ENCODE measurements at regions not wholly inside any gene's neighbourhood (a gene's known extent, or its start where the extent isn't known, plus 50 kb on each side); places are given as distances from the start of the nearest gene placed in this dataset.
A peak's percentile ranks its signal among the peaks of the same experiment; 100 is the strongest.
"Not testable (repeated sequence)": the region's sequence is repeated elsewhere in the genome, so short reads cannot be mapped to it uniquely, and the experiment has no call there.

DNA sequence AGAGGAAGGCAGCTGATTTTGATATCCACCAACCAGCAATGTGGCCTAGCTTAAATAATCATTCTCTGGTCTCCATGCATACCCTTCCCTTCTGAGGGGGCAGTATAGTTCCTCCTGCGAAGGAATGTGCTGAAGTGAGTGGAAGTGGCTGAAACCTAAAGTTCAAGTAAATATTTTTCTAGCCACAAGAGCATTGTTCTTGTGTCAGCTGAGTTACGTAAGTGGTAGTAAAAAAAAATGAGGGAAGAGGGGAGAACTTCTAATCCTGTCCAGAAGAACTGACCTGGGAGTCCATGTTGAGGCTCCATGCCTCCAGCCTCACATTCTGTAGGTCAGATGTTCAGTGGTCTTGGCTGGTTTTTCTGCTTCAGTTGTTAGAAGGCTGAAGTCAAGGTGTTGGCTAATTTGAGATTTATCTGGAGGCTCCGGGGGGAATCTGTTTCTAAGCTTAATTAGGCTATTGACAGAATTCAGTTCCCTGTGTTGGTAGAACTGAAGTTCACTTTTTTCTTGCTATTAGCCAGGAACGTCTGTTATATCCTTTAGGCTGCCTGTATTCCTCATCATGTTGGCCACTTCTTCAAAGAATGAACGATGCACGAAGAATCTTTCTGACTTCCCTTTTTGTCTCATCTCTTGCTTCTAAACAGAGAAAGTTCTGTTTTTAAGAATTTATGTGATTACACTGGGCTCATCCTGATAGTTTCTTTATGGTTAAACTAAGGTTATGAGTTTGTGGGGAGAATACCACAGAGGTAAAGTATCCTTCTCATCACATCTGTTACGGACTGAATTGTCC is 207.1 kb upstream of the PRSS16 start:
- ATAC-seq (replicated peaks) (no peak), DNase-seq (no peak)
- Mint-ChIP-seq H3K9me3 (no peaks in the 10 kb centered on the region), H3K4me1 (no peaks in the 10 kb centered on the region), H3K27ac (no peak overlapping the region), H3K4me3 (no peak overlapping the region), H3K27me3 (peaks cover 47 to 58% of the 10 kb centered on the region in 2 donors), H3K36me3 (no peaks in the 10 kb centered on the region)

DNA sequence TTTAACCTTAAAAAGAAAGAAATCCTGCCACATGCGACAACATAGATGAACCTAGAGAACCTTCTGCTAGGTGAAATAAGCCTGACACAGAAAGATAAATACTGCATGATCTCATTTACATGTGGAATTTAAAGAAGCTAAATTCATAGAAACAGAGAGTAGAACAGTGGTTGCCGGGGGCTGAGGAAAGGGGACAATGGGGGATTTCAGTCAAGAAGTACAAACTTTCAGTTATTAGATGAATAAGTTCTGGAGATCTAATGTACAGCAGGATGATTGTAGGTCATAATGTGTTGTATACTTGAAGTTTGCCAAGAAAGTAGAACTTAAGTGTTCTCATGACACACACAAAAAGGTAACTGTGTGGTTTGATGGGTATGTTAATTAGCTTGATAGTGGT is 204.3 kb upstream of the PRSS16 start:
- H3K27me3 Mint-ChIP-seq, result peaks cover 31 to 36% of the 10 kb centered on the region in 2 donors
- DNase-seq (no peak), ATAC-seq (replicated peaks) (no peak)
- no peak overlapping the region for H3K4me3 Mint-ChIP-seq
- H3K27ac Mint-ChIP-seq, result no peak overlapping the region
- H3K4me1 Mint-ChIP-seq, result no peaks in the 10 kb centered on the region
- no peaks in the 10 kb centered on the region for H3K36me3 Mint-ChIP-seq
- no peaks in the 10 kb centered on the region for H3K9me3 Mint-ChIP-seq

DNA sequence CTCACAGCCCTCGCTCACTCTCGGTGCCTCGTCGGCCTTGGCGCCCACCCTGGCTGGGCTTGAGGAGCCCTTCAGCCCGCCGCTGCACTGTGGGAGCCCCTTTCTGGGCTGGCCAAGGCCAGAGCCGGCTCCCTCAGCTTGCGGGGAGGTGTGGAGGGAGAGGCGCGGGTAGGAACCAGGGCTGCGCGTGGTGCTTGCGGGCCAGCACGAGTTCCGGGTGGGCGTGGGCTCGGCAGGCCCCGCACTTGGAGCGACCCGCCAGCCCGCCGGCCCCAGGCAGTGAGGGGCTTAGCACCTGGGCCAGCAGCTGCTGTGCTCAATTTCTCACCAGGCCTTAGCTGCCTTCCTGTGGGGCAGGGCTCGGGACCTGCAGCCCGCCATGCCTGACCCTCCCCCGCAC is 202.4 kb upstream of the PRSS16 start:
- DNase-seq; ATAC-seq (replicated peaks); H3K27ac Mint-ChIP-seq; H3K4me3 Mint-ChIP-seq; H3K4me1 Mint-ChIP-seq; H3K9me3 Mint-ChIP-seq; H3K36me3 Mint-ChIP-seq: not testable (repeated sequence)
- peaks cover 25 to 30% of the 10 kb centered on the region in 2 donors for H3K27me3 Mint-ChIP-seq

DNA sequence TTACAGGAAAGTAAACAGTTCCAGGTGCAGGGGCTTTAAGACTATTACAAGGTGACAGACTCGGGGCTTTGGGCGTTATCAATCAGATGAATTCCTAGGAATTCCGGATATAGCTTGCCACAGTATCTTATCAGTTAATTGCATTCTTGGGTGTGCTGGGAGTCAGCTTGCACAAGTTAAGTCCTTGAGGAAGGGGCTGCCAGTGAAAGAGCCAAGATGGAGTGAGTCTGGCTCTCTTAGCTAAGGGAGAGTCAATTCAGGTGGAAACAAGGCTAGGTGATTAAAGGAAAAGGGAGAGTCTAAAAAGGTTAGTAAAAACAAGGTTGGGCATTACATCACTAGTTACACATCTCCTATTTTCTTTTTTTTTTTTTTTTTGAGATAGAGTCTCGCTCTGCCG is 199.8 kb upstream of the PRSS16 start:
- not testable (repeated sequence) for H3K9me3 Mint-ChIP-seq; H3K4me1 Mint-ChIP-seq; H3K27ac Mint-ChIP-seq; DNase-seq; H3K36me3 Mint-ChIP-seq; ATAC-seq (replicated peaks); H3K4me3 Mint-ChIP-seq
- peaks cover 14 to 21% of the 10 kb centered on the region in 2 donors for H3K27me3 Mint-ChIP-seq

DNA sequence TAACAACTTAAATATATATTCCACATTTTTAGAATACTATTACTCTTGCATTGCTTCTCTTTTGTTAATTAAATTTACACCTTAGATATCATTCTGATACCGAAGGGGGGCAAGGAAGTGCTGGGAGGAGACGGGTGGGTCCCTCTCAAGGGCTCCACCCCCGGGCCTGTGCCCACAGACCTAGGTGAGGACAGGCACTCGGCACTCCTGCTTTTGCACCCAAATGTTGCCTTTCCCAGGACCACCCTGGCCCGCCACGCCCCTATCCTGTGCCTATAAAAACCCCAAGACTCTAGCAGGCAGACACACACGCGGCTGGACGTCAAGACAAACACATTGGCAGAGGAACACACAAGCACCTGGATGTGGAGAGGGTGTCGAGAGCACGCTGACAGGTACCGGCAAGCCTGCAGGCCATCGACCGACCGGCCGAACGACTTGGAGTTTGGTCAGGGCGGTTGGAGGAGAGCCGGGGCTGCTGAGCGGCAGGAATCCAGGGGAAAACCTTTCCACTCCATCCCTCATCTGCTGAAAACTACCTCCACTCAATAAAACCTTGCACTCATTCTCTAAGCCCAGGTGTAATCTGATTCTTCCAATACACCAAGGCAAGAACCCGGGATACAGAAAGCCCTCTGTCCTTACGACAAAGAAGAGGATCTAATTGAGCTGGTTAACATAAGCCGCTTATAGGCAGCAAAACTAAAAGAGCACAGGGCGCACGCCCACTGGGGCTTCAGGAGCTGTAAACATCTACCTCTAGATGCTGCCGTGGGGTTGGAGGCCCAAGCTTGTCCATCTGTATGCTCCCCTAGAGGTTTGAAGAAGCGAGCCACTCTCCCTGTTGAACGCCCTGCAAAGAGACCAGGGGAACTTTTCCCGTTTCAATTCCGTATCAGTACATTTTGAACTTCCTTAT is 197.4 kb upstream of the PRSS16 start:
- Mint-ChIP-seq H3K4me1 (no peaks in the 10 kb centered on the region), H3K27me3 (peaks cover 14 to 15% of the 10 kb centered on the region in 2 donors)
- no peak for ATAC-seq (replicated peaks)

DNA sequence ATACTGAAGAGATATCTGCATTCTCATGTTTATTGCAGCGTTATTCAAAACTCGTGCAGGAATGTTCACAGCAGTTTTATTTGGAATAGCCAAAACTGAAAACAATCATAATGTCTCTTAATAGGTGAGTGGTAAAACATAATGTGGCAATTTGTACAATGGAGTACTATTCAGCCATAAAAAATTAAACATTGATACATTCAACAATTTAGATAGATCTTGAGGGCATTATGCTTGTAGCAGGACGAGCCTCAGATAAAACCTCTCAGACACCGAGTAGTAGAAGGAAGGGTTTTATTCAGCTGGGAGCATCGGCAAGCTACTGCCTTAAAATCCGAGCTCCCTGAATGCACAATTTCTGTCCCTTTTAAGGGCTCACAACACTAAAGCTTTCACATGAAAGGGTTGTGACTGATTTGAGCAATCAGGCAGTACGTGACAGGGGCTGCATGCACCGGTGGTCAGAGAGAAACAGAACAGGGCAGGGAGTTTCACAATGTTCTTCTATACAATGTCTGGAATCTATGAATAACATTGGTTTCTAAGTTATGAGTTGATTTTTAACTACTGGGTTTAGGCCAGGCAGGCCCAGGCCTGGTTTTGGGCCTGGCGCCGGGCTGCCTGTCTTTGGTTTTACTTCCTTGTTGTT is 195.3 kb upstream of the PRSS16 start:
- H3K27me3 Mint-ChIP-seq, result peaks cover 30 to 32% of the 10 kb centered on the region in 2 donors
- not testable (repeated sequence) for H3K4me1 Mint-ChIP-seq; H3K36me3 Mint-ChIP-seq; H3K27ac Mint-ChIP-seq; H3K4me3 Mint-ChIP-seq; DNase-seq; H3K9me3 Mint-ChIP-seq; ATAC-seq (replicated peaks)

More for the DNA sequence above, 197.4 kb upstream of the PRSS16 start:
- Mint-ChIP-seq H3K4me3 (no peak overlapping the region), H3K9me3 (no peaks in the 10 kb centered on the region), H3K27ac (no peak overlapping the region), H3K36me3 (no peaks in the 10 kb centered on the region)
- DNase-seq, result no peak

DNA sequence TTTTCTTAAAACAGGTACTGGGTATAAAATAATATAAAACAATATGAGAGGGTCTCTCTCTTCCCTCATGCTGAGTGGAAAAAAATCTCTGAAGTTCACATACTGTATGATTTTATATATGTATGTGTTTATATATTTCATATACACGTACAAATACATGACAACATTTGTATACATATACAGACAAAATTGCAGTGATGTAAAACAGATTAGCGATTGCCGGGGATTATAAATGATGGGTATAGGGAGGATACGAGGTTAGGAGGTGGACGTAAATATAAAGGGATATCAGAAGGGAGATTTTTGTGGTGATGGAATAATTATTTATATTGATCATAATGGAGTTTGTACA is 194.8 kb upstream of the PRSS16 start:
- Mint-ChIP-seq H3K9me3 (no peaks in the 10 kb centered on the region), H3K36me3 (no peaks in the 10 kb centered on the region), H3K4me3 (no peak overlapping the region), H3K4me1 (no peaks in the 10 kb centered on the region), H3K27me3 (peaks cover 30 to 32% of the 10 kb centered on the region in 2 donors), H3K27ac (no peak overlapping the region)
- DNase-seq (no peak), ATAC-seq (replicated peaks) (no peak)

DNA sequence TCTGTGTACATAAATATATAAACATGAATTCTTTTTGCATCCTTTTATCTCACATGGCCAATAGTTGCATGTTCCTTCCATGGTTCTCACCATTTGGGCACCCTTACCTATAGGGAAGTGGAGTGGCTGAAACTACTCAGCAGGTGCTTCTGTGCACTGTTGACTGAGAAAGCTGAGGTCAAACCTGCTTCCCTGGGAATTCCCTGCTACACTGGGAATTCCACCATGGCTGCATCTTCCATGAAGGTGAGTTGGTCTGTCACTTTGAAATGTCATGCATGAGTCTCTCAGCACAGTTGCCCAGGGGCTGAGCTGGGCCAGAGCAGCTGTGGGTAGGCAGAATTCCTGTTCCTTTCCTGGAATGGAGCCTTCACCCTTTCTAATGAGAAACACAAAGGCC is 193.8 kb upstream of the PRSS16 start:
- H3K9me3 Mint-ChIP-seq, result no peaks in the 10 kb centered on the region
- peaks cover 30 to 32% of the 10 kb centered on the region in 2 donors for H3K27me3 Mint-ChIP-seq
- H3K4me1 Mint-ChIP-seq, result no peaks in the 10 kb centered on the region
- DNase-seq (no peak), ATAC-seq (replicated peaks) (peak; percentile 34 to 57)
- H3K36me3 Mint-ChIP-seq, result no peaks in the 10 kb centered on the region
- no peak overlapping the region for H3K4me3 Mint-ChIP-seq
- H3K27ac Mint-ChIP-seq, result no peak overlapping the region

DNA sequence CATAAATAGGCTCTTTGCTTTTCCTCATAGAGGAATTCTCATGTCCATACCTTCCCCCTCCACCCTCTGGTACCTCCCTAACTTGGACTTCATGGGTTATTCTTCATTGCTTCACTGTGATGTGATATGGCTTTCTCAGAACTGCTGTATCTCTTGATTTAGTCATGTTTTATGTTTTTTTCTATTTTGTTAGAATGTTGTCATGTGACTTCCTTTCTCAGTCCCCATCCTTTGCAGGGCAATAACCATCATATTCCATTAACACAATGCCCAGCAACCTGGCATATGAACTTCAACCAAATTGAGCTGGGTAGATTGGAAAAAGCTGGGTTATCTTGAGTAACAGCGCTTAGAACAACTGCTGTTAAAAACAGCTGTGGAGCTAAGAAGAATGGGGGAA is 190.9 kb upstream of the PRSS16 start:
- Mint-ChIP-seq H3K36me3 (no peaks in the 10 kb centered on the region), H3K4me1 (no peaks in the 10 kb centered on the region), H3K27ac (no peak overlapping the region), H3K9me3 (no peaks in the 10 kb centered on the region), H3K4me3 (peak overlapping the region in 1 of 2 donors; percentile 25), H3K27me3 (peaks cover 19 to 35% of the 10 kb centered on the region in 2 donors)
- ATAC-seq (replicated peaks) (no peak), DNase-seq (no peak)

DNA sequence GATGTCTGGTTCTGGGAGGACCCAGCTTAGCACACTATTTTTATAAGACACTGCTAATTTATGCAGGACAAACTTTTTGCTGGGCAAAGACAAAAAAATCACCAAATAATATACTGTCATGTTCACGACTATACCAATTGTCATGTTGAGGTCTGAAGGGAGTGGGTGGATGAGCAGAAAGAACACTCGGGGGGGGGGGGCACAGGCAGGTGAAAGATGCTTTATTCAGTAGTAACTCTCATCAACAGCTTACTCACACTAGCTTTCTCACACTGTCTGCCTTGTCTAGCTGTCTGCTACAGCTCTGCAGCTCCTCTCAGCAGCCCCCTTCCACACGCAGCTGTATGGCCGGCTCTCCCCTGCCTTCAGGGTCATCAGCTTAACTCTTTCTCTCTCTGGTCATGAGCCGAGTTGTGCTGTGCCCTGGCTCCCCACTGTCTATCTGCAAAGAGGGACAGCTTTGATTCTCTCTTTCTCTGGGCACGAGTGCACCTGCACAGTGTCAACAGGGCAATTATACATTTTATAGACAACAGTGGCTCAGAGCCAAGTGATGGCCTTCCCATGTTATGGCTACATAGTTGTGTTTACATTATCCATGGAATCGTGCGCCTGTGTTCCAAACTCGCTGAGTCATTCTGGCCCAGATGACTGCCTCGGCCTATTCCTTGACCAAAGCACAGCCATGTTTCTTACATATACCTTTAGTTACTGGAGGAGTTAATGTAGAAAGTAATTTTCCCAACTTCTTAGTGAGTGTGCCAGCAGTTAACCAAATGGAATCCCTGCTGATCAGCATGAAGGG is 187.7 kb upstream of the PRSS16 start:
- Mint-ChIP-seq H3K4me1 (no peaks in the 10 kb centered on the region), H3K4me3 (no peak overlapping the region), H3K36me3 (no peaks in the 10 kb centered on the region), H3K27me3 (peaks cover 23 to 40% of the 10 kb centered on the region in 2 donors), H3K27ac (peak overlapping the region; percentile 21), H3K9me3 (no peaks in the 10 kb centered on the region)
- no peak for ATAC-seq (replicated peaks)
- no peak for DNase-seq

DNA sequence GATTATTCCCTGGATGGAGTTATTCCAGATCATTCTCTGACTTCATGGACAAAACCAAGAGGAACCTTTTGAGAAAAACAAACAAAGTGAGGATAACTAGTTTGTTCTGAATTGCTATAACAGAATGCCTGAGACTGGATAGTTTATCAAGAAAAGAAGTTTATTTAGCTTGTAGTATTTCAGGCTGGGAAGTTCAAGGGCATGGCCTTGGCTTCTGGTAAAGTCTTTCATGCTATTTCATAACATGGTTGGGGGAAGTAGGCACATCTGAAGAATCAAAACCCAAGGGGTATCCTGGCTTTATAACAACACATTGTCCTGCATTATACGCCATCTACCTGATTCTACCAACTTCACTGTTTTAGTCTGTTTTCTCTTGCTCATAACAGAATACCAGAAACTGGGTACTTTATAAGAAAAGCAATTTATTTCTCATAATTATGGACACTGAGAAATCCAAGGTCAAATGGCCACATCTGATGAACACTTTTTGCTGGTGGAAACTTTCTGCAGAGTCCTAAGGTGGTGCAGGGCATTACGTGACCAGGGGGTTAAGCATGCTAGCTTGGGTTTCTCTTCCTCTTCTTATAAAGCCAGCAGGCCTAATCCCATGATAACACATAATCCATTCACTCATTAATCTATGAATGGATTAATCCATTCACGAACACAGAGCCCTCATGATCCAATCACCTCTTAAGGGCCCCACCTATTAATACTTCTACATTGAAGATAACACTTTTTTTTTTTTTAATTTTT is 186.1 kb upstream of the PRSS16 start:
- no peak overlapping the region for H3K4me3 Mint-ChIP-seq
- H3K27me3 Mint-ChIP-seq, result peaks cover 19 to 38% of the 10 kb centered on the region in 2 donors
- H3K36me3 Mint-ChIP-seq, result no peaks in the 10 kb centered on the region
- no peak for DNase-seq
- no peak overlapping the region for H3K27ac Mint-ChIP-seq
- H3K4me1 Mint-ChIP-seq, result no peaks in the 10 kb centered on the region
- ATAC-seq (replicated peaks), result no peak
- H3K9me3 Mint-ChIP-seq, result no peaks in the 10 kb centered on the region

DNA sequence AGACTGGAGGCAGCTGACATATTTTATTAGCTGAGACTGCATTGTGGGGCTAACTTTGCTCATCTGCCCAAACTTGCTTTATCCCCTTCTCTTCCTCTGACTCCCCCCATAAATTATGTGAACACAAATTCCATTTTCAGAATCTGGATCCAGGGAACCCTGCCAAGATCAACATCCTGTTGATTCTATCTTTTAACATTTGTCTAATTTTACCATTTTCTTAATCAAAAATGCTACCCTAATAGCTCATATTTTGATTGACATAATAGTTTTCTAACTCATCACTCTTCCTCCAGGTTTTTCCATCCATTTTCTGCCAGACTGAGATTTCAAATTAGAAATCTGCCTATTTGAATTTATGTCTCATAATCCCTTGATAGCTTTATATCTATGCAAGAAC is 184.7 kb upstream of the PRSS16 start:
- DNase-seq (no peak), ATAC-seq (replicated peaks) (no peak)
- Mint-ChIP-seq H3K36me3 (no peaks in the 10 kb centered on the region), H3K4me1 (no peaks in the 10 kb centered on the region), H3K27me3 (peaks cover 17 to 36% of the 10 kb centered on the region in 2 donors), H3K9me3 (no peaks in the 10 kb centered on the region), H3K27ac (no peak overlapping the region), H3K4me3 (no peak overlapping the region)

DNA sequence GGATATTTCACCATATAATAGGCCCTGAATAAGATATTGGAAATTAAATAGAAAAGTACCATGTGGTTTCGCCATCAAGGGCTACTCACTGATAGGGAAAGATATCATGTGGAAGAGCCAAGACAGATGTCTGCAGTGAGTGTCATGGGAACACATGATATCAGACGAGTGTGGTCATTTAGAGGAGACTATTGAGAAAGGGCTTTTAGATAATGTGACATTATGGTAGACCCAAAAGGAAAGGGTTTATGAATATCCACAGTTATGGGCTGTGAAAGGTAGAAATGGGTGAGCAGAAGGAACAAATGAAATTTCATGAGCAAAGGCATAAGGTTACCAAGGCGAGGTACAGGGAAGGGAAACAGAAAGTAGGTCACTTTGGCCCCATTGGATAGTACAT is 182.3 kb upstream of the PRSS16 start:
- peaks cover 25 to 48% of the 10 kb centered on the region in 2 donors for H3K27me3 Mint-ChIP-seq
- H3K9me3 Mint-ChIP-seq, result peaks cover 0 to 2% of the 10 kb centered on the region in 2 donors
- no peak for ATAC-seq (replicated peaks)
- H3K36me3 Mint-ChIP-seq, result peaks cover 0 to 2% of the 10 kb centered on the region in 2 donors
- H3K4me1 Mint-ChIP-seq, result no peaks in the 10 kb centered on the region
- H3K4me3 Mint-ChIP-seq, result no peak overlapping the region
- H3K27ac Mint-ChIP-seq, result no peak overlapping the region
- DNase-seq, result no peak
